A673 (cell line): ENCODE measurements at regions not wholly inside any gene's neighbourhood (a gene's known extent, or its start where the extent isn't known, plus 50 kb on each side); places are given as distances from the start of the nearest gene placed in this dataset.
"Not testable (repeated sequence)": the region's sequence is repeated elsewhere in the genome, so short reads cannot be mapped to it uniquely, and the experiment has no call there.

Experiments
- EZH2 ChIP-seq: fragments of 200-600 bp; sonication (generic); IDR thresholded peaks from 2 replicates; pipeline ENCODE4 v1.6.1; 2017; ENCODE audit warnings: borderline replicate concordance, low read depth, mild to moderate bottlenecking, mixed read lengths, antibody characterized with exemption, low read length; ENCODE audit not compliant: poor library complexity, severe bottlenecking
- TF ChIP-seq, protein P1 (sequence below): fragments of 300-800, 200-600 bp; sonication (generic); conservative IDR thresholded peaks from 2 replicates; pipeline ENCODE4 v1.5.1; 2017; ENCODE audit warnings: low read depth, mild to moderate bottlenecking, antibody characterized with exemption, low read length, moderate library complexity, mixed read lengths

DNA sequence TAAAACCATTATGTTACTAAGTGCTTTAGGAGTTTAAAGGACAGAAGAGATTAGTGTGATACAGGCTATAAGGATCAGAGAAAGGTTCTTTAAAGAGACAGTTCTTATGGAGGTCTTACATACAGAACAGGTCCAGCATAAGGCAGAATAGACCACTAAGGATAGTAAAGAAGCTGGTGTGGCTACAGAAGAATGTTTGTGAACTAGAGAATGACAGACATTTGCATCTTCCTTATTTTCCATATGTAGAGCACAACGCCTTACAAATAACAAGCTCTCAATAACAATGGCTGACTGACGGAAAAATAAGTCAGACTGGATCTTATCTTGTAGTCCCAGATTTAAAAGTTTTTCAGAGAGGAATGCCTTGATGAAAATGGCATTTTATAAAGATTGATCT, 95.6 kb upstream of the NOTCH2NLA start:
- TF ChIP-seq, protein P1, sequence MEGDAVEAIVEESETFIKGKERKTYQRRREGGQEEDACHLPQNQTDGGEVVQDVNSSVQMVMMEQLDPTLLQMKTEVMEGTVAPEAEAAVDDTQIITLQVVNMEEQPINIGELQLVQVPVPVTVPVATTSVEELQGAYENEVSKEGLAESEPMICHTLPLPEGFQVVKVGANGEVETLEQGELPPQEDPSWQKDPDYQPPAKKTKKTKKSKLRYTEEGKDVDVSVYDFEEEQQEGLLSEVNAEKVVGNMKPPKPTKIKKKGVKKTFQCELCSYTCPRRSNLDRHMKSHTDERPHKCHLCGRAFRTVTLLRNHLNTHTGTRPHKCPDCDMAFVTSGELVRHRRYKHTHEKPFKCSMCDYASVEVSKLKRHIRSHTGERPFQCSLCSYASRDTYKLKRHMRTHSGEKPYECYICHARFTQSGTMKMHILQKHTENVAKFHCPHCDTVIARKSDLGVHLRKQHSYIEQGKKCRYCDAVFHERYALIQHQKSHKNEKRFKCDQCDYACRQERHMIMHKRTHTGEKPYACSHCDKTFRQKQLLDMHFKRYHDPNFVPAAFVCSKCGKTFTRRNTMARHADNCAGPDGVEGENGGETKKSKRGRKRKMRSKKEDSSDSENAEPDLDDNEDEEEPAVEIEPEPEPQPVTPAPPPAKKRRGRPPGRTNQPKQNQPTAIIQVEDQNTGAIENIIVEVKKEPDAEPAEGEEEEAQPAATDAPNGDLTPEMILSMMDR: not testable (repeated sequence)
- not testable (repeated sequence) for TF ChIP-seq EZH2
